ENCODE measurements at regions not wholly inside any gene's neighbourhood (a gene's known extent, or its start where the extent isn't known, plus 50 kb on each side); places are given as distances from the start of the nearest gene placed in this dataset.

DNA sequence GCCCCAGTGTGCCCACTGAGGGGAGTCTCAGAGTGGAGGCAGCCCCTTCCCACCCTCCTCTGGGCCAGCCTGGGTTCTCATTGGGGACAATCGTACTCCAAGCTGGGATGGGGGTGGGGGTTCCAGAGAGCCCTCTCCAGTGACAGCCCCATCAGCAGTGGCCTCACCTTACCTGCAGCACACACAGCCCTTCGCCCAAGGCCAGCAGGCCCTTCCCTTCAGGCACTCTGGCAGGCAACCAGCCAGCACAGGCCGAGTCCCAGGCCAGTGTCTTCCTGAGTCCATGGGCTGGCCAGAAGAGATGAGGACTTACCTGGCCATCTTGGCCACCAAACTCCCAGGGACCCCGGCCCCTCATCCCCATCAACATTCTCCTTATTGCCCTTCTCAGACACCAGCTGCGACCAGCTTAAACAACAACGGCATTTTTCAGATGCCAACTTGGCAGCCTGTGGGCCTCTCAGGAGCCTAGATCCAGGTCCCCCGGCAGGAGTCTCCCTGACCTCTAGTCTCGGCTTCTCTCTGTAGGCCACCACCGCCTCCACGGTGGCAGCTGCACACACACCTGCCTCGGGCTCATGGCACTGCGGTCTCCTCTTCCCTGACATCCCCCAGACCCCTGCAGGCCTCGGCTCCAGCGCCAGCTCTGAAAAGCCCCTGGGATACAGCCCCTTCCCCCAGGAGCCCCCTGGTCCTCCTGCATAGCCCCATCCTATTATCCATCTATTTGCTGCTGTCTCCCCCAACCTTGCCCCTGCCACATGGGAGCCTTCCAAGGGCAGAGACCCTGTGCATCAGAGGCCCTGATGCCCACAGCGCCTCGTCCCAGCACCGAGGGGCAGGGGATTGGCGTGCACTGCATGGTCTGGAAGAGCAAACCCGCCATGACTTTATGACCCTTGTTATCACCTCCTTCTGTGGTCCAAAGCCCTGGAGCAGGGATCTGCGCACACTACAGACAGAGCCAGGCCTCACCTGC, 111.2 kb upstream of the FGF3 start:
- TF ChIP-seq CTCF (IDR thresholded peaks at IDR 0.05; ENCODE audit: low read depth, low read length), result no peak
- TF ChIP-seq EZH2phosphoT487 (IDR thresholded peaks at IDR 0.05; ENCODE audit: low read depth), result no peak
